OCI-LY3 (cell line): ENCODE measurements at regions not wholly inside any gene's neighbourhood (a gene's known extent, or its start where the extent isn't known, plus 50 kb on each side); places are given as distances from the start of the nearest gene placed in this dataset.

Source experiments
- EZH2phosphoT487 ChIP-seq: fragments of 200-600 bp; shearing (Covaris generic); IDR thresholded peaks from 2 replicates; pipeline ENCODE4 v1.6.1; 2018; ENCODE audit warnings: antibody characterized with exemption, mixed run types, low read depth
- TF ChIP-seq, protein P1 (sequence below): fragments of 200-600, 300-600 bp; sonication (generic); IDR thresholded peaks from 2 replicates; pipeline ENCODE4 v1.5.1; 2014; ENCODE audit warnings: antibody characterized with exemption, low read length, low read depth

DNA sequence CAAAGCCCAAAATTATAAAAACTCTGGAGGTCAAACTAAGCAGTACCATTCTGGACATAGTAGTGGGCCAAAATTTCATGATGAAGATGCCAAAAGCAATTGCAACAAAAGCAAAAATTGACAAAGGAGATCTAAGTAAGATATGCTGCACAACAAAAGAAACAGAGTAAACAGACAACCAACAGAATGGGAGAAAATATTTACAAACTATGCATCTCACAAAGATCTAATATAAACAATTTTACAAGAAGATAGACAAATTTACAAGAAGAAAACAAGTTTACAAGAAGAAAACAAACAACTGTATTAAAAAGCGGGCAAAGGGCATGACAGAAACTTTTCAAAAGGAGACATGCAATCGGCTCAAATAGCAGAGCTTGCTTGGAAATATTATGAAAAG is 396.9 kb downstream of the CDH9 start:
- TF ChIP-seq, protein P1, sequence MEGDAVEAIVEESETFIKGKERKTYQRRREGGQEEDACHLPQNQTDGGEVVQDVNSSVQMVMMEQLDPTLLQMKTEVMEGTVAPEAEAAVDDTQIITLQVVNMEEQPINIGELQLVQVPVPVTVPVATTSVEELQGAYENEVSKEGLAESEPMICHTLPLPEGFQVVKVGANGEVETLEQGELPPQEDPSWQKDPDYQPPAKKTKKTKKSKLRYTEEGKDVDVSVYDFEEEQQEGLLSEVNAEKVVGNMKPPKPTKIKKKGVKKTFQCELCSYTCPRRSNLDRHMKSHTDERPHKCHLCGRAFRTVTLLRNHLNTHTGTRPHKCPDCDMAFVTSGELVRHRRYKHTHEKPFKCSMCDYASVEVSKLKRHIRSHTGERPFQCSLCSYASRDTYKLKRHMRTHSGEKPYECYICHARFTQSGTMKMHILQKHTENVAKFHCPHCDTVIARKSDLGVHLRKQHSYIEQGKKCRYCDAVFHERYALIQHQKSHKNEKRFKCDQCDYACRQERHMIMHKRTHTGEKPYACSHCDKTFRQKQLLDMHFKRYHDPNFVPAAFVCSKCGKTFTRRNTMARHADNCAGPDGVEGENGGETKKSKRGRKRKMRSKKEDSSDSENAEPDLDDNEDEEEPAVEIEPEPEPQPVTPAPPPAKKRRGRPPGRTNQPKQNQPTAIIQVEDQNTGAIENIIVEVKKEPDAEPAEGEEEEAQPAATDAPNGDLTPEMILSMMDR = no peak
- no peak for TF ChIP-seq EZH2phosphoT487
